IPS-20b (cell line): ENCODE measurements at regions not wholly inside any gene's neighbourhood (a gene's known extent, or its start where the extent isn't known, plus 50 kb on each side); places are given as distances from the start of the nearest gene placed in this dataset.

Source experiments
- H3K27ac ChIP-seq: one replicate; pipeline ENCODE4 v1.5.1; 2013; ENCODE audit warnings: low read length
- H3K27me3 ChIP-seq: 2 replicates; pipeline ENCODE4 v1.6.1; 2013; ENCODE audit warnings: mild to moderate bottlenecking, low read length, inconsistent platforms; ENCODE audit not compliant: insufficient read depth
- H3K36me3 ChIP-seq: 2 replicates; pipeline ENCODE4 v1.6.1; 2013; ENCODE audit warnings: low read depth, mild to moderate bottlenecking, inconsistent platforms, low read length, moderate library complexity; ENCODE audit not compliant: insufficient read depth
- H3K4me1 ChIP-seq: 2 replicates; pipeline ENCODE4 v1.6.1; 2013; ENCODE audit warnings: mild to moderate bottlenecking, control low read depth, inconsistent platforms, low read length, moderate library complexity; ENCODE audit not compliant: insufficient read depth
- H3K4me3 ChIP-seq: 2 replicates; pipeline ENCODE4 v1.5.1; 2013; ENCODE audit warnings: mild to moderate bottlenecking, low read length, inconsistent platforms
- H3K9ac ChIP-seq: 2 replicates; pipeline ENCODE4 v1.6.1; 2013; ENCODE audit warnings: low read depth, mild to moderate bottlenecking, inconsistent platforms, low read length, moderate library complexity
- H3K9me3 ChIP-seq: 2 replicates; pipeline ENCODE4 v1.6.1; 2013; ENCODE audit warnings: mild to moderate bottlenecking, low read depth, low read length, inconsistent platforms; ENCODE audit not compliant: insufficient read depth

GRCh38 chr5:99089822-99090549, 161.2 kb upstream of the CHD1 start:
- H3K27ac ChIP-seq, result no peak overlapping the region
- no peak overlapping the region for H3K4me3 ChIP-seq
- no peak overlapping the region for H3K9ac ChIP-seq
- no peaks in the 10 kb centered on the region for H3K4me1 ChIP-seq
- H3K36me3 ChIP-seq, result no peaks in the 10 kb centered on the region
- peaks cover 9% of the 10 kb centered on the region for H3K9me3 ChIP-seq
- H3K27me3 ChIP-seq, result no peaks in the 10 kb centered on the region

DNA sequence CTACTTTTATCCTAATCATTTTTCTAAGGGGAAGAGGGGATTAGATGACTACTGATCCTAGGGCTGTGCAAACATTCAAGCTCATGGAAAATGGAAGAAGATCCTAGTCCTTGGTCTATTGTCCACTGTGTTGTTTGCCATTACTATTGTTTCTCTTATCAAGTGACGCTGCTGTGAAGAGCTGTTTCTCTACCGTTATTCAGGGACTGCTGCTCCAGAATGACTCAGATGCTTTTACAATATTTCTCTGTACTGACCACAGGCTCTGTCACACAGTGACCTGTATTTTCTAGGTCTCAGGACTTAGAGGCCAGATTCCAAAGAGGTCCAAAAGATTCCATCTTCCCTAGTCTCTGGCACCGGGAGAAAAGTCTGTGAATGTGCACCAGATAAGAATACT, 159.5 kb upstream of the CHD1 start:
- peaks cover 9% of the 10 kb centered on the region for H3K9me3 ChIP-seq
- H3K27ac ChIP-seq, result no peak overlapping the region
- no peaks in the 10 kb centered on the region for H3K4me1 ChIP-seq
- H3K9ac ChIP-seq, result no peak overlapping the region
- H3K36me3 ChIP-seq, result no peaks in the 10 kb centered on the region
- H3K4me3 ChIP-seq, result no peak overlapping the region
- H3K27me3 ChIP-seq, result no peaks in the 10 kb centered on the region

DNA sequence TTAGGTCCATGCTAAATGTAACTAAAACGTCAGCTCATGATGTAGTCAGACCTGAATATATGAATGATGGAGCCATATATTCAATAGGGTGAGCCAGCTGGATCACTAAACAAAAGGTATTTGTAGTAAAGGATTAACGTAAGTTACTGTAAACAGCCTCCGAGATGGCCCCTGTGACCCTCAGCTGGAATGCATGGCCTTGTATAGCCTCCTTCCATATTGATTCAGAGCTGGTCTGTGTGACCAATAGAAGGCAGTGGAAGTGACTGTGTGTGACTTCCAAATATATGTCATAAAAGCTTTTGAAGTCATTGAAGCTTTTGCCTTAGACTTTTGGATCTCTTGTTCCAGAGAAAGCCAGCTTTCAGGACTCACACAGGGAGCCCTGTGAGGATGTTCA, 154.4 kb upstream of the CHD1 start:
- H3K27ac ChIP-seq, result no peak overlapping the region
- H3K36me3 ChIP-seq, result no peaks in the 10 kb centered on the region
- no peak overlapping the region for H3K4me3 ChIP-seq
- H3K9ac ChIP-seq, result no peak overlapping the region
- H3K4me1 ChIP-seq, result peaks cover 4% of the 10 kb centered on the region; the same call in 1 of the 2 replicates
- H3K27me3 ChIP-seq, result no peaks in the 10 kb centered on the region
- H3K9me3 ChIP-seq, result no peaks in the 10 kb centered on the region

GRCh38 chr5:99081711-99082110, 152.9 kb upstream of the CHD1 start:
- Histone ChIP-seq H3K27ac (no peak overlapping the region), H3K4me3 (no peak overlapping the region), H3K9me3 (no peaks in the 10 kb centered on the region), H3K4me1 (peaks cover 4% of the 10 kb centered on the region; the same call in 1 of the 2 replicates), H3K36me3 (no peaks in the 10 kb centered on the region), H3K9ac (no peak overlapping the region), H3K27me3 (no peaks in the 10 kb centered on the region)

DNA sequence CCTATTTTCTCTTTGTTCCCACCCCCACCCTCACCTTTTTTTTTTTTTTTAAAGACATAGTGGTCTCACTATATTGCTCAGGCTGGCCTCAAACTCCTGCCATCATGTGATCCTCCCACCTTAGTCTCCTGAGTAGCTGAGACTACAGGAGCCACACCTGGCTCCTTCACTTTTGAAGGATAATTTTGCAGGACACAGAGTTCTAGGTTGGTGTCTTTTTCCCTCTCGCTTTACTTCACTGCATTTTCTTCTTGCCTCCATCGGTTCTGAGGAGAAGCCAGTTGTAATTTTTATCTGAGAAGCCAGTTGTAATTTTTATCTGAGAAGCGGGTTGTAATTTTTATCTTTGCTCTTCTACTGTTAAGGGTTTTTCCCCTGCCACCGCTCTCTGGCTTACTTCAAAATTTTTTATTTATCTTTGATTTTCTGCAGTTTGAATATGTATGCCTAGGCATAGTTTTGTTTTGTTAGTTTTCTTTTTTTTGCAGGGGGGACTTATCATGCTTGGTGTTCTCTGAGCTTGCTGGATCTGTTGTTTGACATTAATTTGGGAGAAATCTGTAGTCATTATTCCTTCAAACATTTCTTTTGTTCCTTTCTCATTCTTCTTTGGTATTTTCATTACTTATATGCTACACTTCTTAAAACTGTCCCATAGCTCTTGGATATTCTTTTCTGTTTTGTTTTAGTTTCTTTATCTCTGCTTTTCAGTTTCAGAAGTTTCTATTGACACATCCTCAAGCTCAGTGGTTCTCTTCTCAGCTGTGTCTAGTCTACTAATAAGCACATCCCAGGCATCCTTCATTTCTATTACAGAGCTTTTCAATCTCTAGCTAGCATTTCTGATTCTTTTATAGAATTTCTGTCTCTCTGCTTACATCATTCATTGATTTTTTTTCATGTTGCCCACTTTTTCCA, 148.2 kb upstream of the CHD1 start:
- Histone ChIP-seq H3K4me3 (no peak overlapping the region), H3K9me3 (no peaks in the 10 kb centered on the region), H3K27me3 (no peaks in the 10 kb centered on the region), H3K9ac (no peak overlapping the region), H3K36me3 (no peaks in the 10 kb centered on the region), H3K27ac (no peak overlapping the region), H3K4me1 (peaks cover 4% of the 10 kb centered on the region; the same call in 1 of the 2 replicates)

GRCh38 chr5:99072846-99073245, 144.0 kb upstream of the CHD1 start:
- no peak overlapping the region for H3K4me3 ChIP-seq
- H3K9ac ChIP-seq, result no peak overlapping the region
- no peaks in the 10 kb centered on the region for H3K36me3 ChIP-seq
- H3K9me3 ChIP-seq, result no peaks in the 10 kb centered on the region
- no peaks in the 10 kb centered on the region for H3K27me3 ChIP-seq
- H3K27ac ChIP-seq, result no peak overlapping the region
- H3K4me1 ChIP-seq, result no peaks in the 10 kb centered on the region

- no peaks in the 10 kb centered on the region for H3K36me3 ChIP-seq
- H3K27ac ChIP-seq, result no peak overlapping the region
- H3K9ac ChIP-seq, result no peak overlapping the region
- H3K9me3 ChIP-seq, result no peaks in the 10 kb centered on the region
- H3K4me3 ChIP-seq, result no peak overlapping the region
- no peaks in the 10 kb centered on the region for H3K4me1 ChIP-seq
- no peaks in the 10 kb centered on the region for H3K27me3 ChIP-seq
Observed at GRCh38 chr5:99070822-99071221, 142.0 kb upstream of the CHD1 start.

DNA sequence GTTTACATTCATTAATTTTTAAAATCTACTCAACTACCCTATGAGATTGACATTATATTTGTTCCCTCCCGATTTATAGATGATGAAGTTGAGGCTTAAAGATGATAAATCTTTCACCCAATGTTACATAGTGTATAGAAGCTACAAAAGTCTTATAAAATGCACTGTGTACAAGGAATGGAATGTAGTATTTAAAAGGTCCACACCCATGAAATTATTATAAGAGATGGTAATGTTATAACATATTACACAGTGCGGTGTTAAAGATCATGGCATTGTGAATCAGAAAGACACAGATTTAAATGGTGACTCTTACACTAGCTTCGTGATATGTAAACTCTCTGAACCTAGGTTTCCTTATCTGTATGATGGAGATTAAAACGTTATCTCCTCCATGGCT, 141.6 kb upstream of the CHD1 start:
- Histone ChIP-seq H3K9me3 (no peaks in the 10 kb centered on the region), H3K9ac (no peak overlapping the region), H3K27me3 (no peaks in the 10 kb centered on the region), H3K36me3 (no peaks in the 10 kb centered on the region), H3K4me1 (no peaks in the 10 kb centered on the region), H3K27ac (no peak overlapping the region), H3K4me3 (no peak overlapping the region)

GRCh38 chr5:99068944-99069650, 140.3 kb upstream of the CHD1 start:
- no peaks in the 10 kb centered on the region for H3K4me1 ChIP-seq
- no peaks in the 10 kb centered on the region for H3K36me3 ChIP-seq
- no peak overlapping the region for H3K27ac ChIP-seq

GRCh38 chr5:99063737-99064136, 134.9 kb upstream of the CHD1 start:
- Histone ChIP-seq H3K4me1 (no peaks in the 10 kb centered on the region), H3K9me3 (no peaks in the 10 kb centered on the region), H3K36me3 (no peaks in the 10 kb centered on the region), H3K27ac (no peak overlapping the region), H3K4me3 (no peak overlapping the region), H3K27me3 (no peaks in the 10 kb centered on the region), H3K9ac (no peak overlapping the region)

More at GRCh38 chr5:99068944-99069650, 140.3 kb upstream of the CHD1 start:
- H3K27me3 ChIP-seq, result no peaks in the 10 kb centered on the region
- no peak overlapping the region for H3K9ac ChIP-seq
- no peaks in the 10 kb centered on the region for H3K9me3 ChIP-seq
- no peak overlapping the region for H3K4me3 ChIP-seq

DNA sequence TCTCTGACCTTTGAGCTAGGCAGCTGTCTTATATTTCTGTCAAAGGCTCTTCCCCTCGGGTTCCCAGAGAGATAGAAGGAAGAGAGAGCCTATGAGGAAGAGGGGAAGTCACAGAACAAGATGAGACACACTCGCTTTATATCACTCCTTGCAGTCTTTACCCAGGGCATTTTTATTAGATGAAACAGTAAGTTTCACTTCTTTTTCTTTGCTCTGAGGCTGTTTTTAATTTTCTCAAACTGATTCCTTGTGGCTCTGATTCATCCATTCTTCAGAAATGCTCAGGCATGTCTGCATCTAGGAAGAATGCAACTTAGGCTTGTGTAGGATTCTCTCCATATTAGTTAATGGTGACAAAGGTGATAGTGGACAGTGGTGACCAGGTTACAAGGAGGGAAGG, 132.9 kb upstream of the CHD1 start:
- H3K36me3 ChIP-seq, result no peaks in the 10 kb centered on the region
- H3K27me3 ChIP-seq, result no peaks in the 10 kb centered on the region
- H3K4me3 ChIP-seq, result no peak overlapping the region
- no peaks in the 10 kb centered on the region for H3K4me1 ChIP-seq
- H3K9me3 ChIP-seq, result no peaks in the 10 kb centered on the region
- H3K27ac ChIP-seq, result no peak overlapping the region
- no peak overlapping the region for H3K9ac ChIP-seq
